Astrocyte of the spinal cord (primary cell): ENCODE measurements at regions not wholly inside any gene's neighbourhood (a gene's known extent, or its start where the extent isn't known, plus 50 kb on each side); places are given as distances from the start of the nearest gene placed in this dataset.

Source experiments
- DNase-seq: peaks from one replicate; pipeline ENCODE4 v3.0.0; 2011; ENCODE audit warnings: low read depth, low spot score
- H3K4me3 ChIP-seq: 2 replicates; pipeline ENCODE4 v1.5.1; 2011; ENCODE audit warnings: low read depth, mild to moderate bottlenecking, low read length, moderate library complexity
- CTCF ChIP-seq: IDR thresholded peaks from 2 replicates; pipeline ENCODE4 v1.5.1; 2012; ENCODE audit warnings: low read depth, mild to moderate bottlenecking, low read length, inconsistent platforms
- in situ Hi-C: cut with HindIII; loops from 2 replicates; pipeline ENCODE4 v1.10.0; 2017; ENCODE audit warnings: low sequenced_read_pairs

- no peak overlapping the region for H3K4me3 ChIP-seq
- no peak for DNase-seq
- in situ Hi-C loops: no loop called here
- no peak for TF ChIP-seq CTCF
Measured at GRCh38 chr4:23169608-23170311, 477.0 kb downstream of the GBA3 start.

GRCh38 chr4:23166919-23167318 is 474.2 kb downstream of the GBA3 start:
- in situ Hi-C loops: no loop called here
- TF ChIP-seq CTCF: no peak
- peak; percentile 12 for DNase-seq
- no peak overlapping the region for H3K4me3 ChIP-seq

GRCh38 chr4:23166407-23166806 is 473.7 kb downstream of the GBA3 start:
- no peak overlapping the region for H3K4me3 ChIP-seq
- DNase-seq: no peak
- in situ Hi-C loops: no loop called here
- TF ChIP-seq CTCF: no peak

- in situ Hi-C loops: no loop called here
- no peak for DNase-seq
- no peak overlapping the region for H3K4me3 ChIP-seq
- TF ChIP-seq CTCF: no peak
Measured at GRCh38 chr4:23165669-23166068, 472.9 kb downstream of the GBA3 start.

- in situ Hi-C loops: no loop called here
- DNase-seq: peak; percentile 37
- H3K4me3 ChIP-seq: no peak overlapping the region
- no peak for TF ChIP-seq CTCF
Measured at GRCh38 chr4:23163647-23164436, 471.1 kb downstream of the GBA3 start.

GRCh38 chr4:23162275-23162674 is 469.5 kb downstream of the GBA3 start:
- no peak overlapping the region for H3K4me3 ChIP-seq
- in situ Hi-C loops: no loop called here
- DNase-seq: no peak
- no peak for TF ChIP-seq CTCF
